HEK293 (cell line): ENCODE measurements at regions not wholly inside any gene's neighbourhood (a gene's known extent, or its start where the extent isn't known, plus 50 kb on each side); places are given as distances from the start of the nearest gene placed in this dataset.

ENCODE experiments used
- MYNN ChIP-seq: fragments of 450-650 bp; formaldehyde crosslinking; IDR thresholded peaks from 2 replicates; pipeline ENCODE4 v1.5.1; 2016; ENCODE audit warnings: missing biosample characterization, missing genetic modification characterization, borderline replicate concordance
- YY1 ChIP-seq: fragments of 450-650 bp; formaldehyde crosslinking; IDR thresholded peaks from 2 replicates; pipeline ENCODE4 v1.5.1; 2018; ENCODE audit warnings: missing biosample characterization, missing genetic modification characterization
- ZNF138 ChIP-seq: fragments of 450-650 bp; formaldehyde crosslinking; IDR thresholded peaks from 2 replicates; pipeline ENCODE4 v1.5.1; 2016; ENCODE audit warnings: missing biosample characterization, missing genetic modification characterization, borderline replicate concordance
- ZNF423 ChIP-seq: fragments of 450-650 bp; formaldehyde crosslinking; IDR thresholded peaks from 2 replicates; pipeline ENCODE4 v1.5.1; 2016; ENCODE audit warnings: missing biosample characterization, missing genetic modification characterization
- ZNF621 ChIP-seq: fragments of 450-650 bp; formaldehyde crosslinking; IDR thresholded peaks from 2 replicates; pipeline ENCODE4 v1.5.1; 2017; ENCODE audit warnings: missing biosample characterization, missing genetic modification characterization
- ZNF707 ChIP-seq: fragments of 450-650 bp; formaldehyde crosslinking; IDR thresholded peaks from 2 replicates; pipeline ENCODE4 v1.5.1; 2016; ENCODE audit warnings: missing biosample characterization, missing genetic modification characterization
- TF ChIP-seq, protein P1 (sequence below): fragments of 450-650 bp; formaldehyde crosslinking; IDR thresholded peaks from 2 replicates; pipeline ENCODE4 v1.5.1; 2016; ENCODE audit warnings: missing biosample characterization, missing genetic modification characterization
- TF ChIP-seq, protein P2 (sequence below): fragments of 450-650 bp; formaldehyde crosslinking; IDR thresholded peaks from 2 replicates; pipeline ENCODE4 v1.5.1; 2016; ENCODE audit warnings: missing biosample characterization, missing genetic modification characterization

DNA sequence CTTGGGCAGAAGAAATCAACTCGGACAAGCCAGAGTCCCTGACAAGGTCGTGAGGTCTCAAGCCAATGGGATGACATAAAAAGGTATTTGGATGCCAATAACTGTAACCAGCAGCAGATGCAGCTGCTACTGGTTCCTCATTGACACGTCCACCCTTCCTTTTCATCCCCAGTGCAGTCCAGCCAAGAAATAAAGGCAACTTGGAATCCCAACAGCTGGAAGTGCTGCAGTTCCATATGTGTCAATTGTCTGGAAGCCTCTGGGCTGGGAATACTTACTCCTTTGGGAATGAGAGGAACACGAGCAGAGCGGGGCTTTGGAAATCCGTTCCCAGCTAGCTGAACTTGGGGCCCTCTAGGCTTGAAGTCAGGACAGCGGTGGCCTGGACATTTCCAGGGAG is 360.4 kb upstream of the ZFHX3 start:
- no peak for TF ChIP-seq ZNF621 (tag by site-specific recombination)
- TF ChIP-seq ZNF707 (tag by site-specific recombination): no peak
- no peak for TF ChIP-seq YY1 (tag by site-specific recombination)
- TF ChIP-seq ZNF423 (tag by site-specific recombination): no peak
- no peak for TF ChIP-seq MYNN (tag by site-specific recombination)
- TF ChIP-seq, protein P1, sequence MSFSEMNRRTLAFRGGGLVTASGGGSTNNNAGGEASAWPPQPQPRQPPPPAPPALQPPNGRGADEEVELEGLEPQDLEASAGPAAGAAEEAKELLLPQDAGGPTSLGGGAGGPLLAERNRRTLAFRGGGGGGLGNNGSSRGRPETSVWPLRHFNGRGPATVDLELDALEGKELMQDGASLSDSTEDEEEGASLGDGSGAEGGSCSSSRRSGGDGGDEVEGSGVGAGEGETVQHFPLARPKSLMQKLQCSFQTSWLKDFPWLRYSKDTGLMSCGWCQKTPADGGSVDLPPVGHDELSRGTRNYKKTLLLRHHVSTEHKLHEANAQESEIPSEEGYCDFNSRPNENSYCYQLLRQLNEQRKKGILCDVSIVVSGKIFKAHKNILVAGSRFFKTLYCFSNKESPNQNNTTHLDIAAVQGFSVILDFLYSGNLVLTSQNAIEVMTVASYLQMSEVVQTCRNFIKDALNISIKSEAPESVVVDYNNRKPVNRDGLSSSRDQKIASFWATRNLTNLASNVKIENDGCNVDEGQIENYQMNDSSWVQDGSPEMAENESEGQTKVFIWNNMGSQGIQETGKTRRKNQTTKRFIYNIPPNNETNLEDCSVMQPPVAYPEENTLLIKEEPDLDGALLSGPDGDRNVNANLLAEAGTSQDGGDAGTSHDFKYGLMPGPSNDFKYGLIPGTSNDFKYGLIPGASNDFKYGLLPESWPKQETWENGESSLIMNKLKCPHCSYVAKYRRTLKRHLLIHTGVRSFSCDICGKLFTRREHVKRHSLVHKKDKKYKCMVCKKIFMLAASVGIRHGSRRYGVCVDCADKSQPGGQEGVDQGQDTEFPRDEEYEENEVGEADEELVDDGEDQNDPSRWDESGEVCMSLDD: no peak
- no peak for TF ChIP-seq ZNF138 (tag by site-specific recombination)
- TF ChIP-seq, protein P2, sequence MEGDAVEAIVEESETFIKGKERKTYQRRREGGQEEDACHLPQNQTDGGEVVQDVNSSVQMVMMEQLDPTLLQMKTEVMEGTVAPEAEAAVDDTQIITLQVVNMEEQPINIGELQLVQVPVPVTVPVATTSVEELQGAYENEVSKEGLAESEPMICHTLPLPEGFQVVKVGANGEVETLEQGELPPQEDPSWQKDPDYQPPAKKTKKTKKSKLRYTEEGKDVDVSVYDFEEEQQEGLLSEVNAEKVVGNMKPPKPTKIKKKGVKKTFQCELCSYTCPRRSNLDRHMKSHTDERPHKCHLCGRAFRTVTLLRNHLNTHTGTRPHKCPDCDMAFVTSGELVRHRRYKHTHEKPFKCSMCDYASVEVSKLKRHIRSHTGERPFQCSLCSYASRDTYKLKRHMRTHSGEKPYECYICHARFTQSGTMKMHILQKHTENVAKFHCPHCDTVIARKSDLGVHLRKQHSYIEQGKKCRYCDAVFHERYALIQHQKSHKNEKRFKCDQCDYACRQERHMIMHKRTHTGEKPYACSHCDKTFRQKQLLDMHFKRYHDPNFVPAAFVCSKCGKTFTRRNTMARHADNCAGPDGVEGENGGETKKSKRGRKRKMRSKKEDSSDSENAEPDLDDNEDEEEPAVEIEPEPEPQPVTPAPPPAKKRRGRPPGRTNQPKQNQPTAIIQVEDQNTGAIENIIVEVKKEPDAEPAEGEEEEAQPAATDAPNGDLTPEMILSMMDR: no peak
